ENCODE measurements at regions not wholly inside any gene's neighbourhood (a gene's known extent, or its start where the extent isn't known, plus 50 kb on each side); places are given as distances from the start of the nearest gene placed in this dataset.

- TF ChIP-seq CTCF (IDR thresholded peaks at IDR 0.05; ENCODE audit: extremely low read depth in 1 of 2, insufficient read depth in 1 of 2, low read depth in 1 of 2, low read length in 2 of 2): no peak
- TF ChIP-seq EZH2 (IDR thresholded peaks at IDR 0.05; ENCODE audit: borderline replicate concordance, low read depth, low read length, severe bottlenecking): no peak
- TF ChIP-seq MAX (IDR thresholded peaks at IDR 0.05; ENCODE audit: insufficient read depth, insufficient read length): no peak
- no peak for TF ChIP-seq POLR2A (IDR thresholded peaks at IDR 0.05; ENCODE audit: low read depth, low read length)
- TF ChIP-seq JUN (IDR thresholded peaks at IDR 0.05; ENCODE audit: borderline replicate concordance, insufficient read depth, insufficient read length, low read depth): no peak
- no peak for TF ChIP-seq POLR2AphosphoS5 (IDR thresholded peaks at IDR 0.05; ENCODE audit: insufficient read depth, low read depth, low read length)
- no peak for TF ChIP-seq MYC (IDR thresholded peaks at IDR 0.05; ENCODE audit: low read depth, low read length)
- TF ChIP-seq FOS (IDR thresholded peaks at IDR 0.05; ENCODE audit: borderline replicate concordance, insufficient read depth, low read length): no peak
- TF ChIP-seq GATA2 (IDR thresholded peaks at IDR 0.05; ENCODE audit: insufficient read depth, insufficient read length, low read depth, low read length): no peak
These were observed 234.2 kb upstream of the MEF2C start for GRCh38 chr5:89117124-89117644.

Data from endothelial cell of umbilical vein (primary cell).